Stomach (tissue), 4 donors: ENCODE measurements at regions not wholly inside any gene's neighbourhood (a gene's known extent, or its start where the extent isn't known, plus 50 kb on each side); places are given as distances from the start of the nearest gene placed in this dataset.

Source experiments
- EP300 ChIP-seq: sonication (generic); formaldehyde crosslinking; IDR thresholded peaks from one replicate; pipeline ENCODE4 v1.6.1; 2017; ENCODE audit warnings: antibody characterized with exemption
- POLR2A ChIP-seq, 4 donors: fragments of 450-650 bp; IDR thresholded peaks; one replicate each; pipeline ENCODE4 v1.6.1; 2016; ENCODE audit warnings: antibody characterized with exemption in 4 of 4, control low read depth in 2 of 4, mild to moderate bottlenecking in 1 of 4, moderate library complexity in 1 of 4

DNA sequence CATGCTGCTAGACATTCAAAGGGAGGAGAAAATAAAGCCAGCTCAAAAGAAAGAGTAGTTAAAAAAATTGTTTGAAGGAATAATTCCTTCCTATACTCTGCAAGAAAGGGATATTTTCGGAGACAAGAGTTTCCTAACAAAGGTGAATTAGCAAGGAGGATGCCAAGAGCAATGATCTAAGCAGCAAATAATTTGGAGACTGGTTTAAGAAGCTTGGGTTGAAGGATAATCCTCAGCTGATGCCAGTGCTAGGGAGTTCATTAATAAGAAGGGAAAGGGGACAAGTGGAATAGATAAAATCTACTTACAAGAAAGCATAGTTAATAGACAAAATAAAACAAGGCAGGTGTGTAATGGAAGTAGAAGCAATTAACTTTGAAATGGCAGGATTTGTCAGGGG, 372.3 kb downstream of the NDFIP2 start:
- TF ChIP-seq POLR2A (IDR thresholded peaks at IDR 0.05) (no peak), EP300 (no peak)
